Neuron (in vitro differentiated cells): ENCODE measurements at regions not wholly inside any gene's neighbourhood (a gene's known extent, or its start where the extent isn't known, plus 50 kb on each side); places are given as distances from the start of the nearest gene placed in this dataset.

Source experiments
- H2AFZ ChIP-seq: one replicate; pipeline ENCODE4 v1.6.1; 2013; ENCODE audit warnings: low read depth, mild to moderate bottlenecking, inconsistent platforms, low read length, moderate library complexity
- H3K27me3 ChIP-seq: one replicate; pipeline ENCODE4 v1.6.1; 2013; ENCODE audit warnings: low read length; ENCODE audit not compliant: insufficient read depth
- H3K36me3 ChIP-seq: one replicate; pipeline ENCODE4 v1.6.1; 2013; ENCODE audit warnings: low read length; ENCODE audit not compliant: insufficient read depth
- H3K4me1 ChIP-seq: one replicate; pipeline ENCODE4 v1.6.1; 2013; ENCODE audit warnings: low read length; ENCODE audit not compliant: insufficient read depth
- H3K4me3 ChIP-seq: 2 replicates; pipeline ENCODE4 v1.5.1; 2013; ENCODE audit warnings: mild to moderate bottlenecking, low read length, moderate library complexity
- H3K9me3 ChIP-seq: one replicate; pipeline ENCODE4 v1.6.1; 2013; ENCODE audit warnings: low read length

GRCh38 chr10:31739146-31739545 lies 189.5 kb downstream of the ARHGAP12 start:
- H3K27me3 ChIP-seq: no peaks in the 10 kb centered on the region
- H3K9me3 ChIP-seq: no peaks in the 10 kb centered on the region
- no peak overlapping the region for H2AFZ ChIP-seq
- H3K36me3 ChIP-seq: no peaks in the 10 kb centered on the region
- H3K4me3 ChIP-seq: no peak overlapping the region
- no peaks in the 10 kb centered on the region for H3K4me1 ChIP-seq

GRCh38 chr10:31731711-31732110 lies 196.9 kb downstream of the ARHGAP12 start:
- no peak overlapping the region for H3K4me3 ChIP-seq
- H3K27me3 ChIP-seq: no peaks in the 10 kb centered on the region
- H3K4me1 ChIP-seq: peaks cover 11% of the 10 kb centered on the region
- H3K9me3 ChIP-seq: no peaks in the 10 kb centered on the region
- no peak overlapping the region for H2AFZ ChIP-seq
- H3K36me3 ChIP-seq: no peaks in the 10 kb centered on the region

GRCh38 chr10:31730776-31731175 lies 197.9 kb downstream of the ARHGAP12 start:
- Histone ChIP-seq H3K9me3 (no peaks in the 10 kb centered on the region), H3K36me3 (no peaks in the 10 kb centered on the region), H3K4me3 (no peak overlapping the region)

DNA sequence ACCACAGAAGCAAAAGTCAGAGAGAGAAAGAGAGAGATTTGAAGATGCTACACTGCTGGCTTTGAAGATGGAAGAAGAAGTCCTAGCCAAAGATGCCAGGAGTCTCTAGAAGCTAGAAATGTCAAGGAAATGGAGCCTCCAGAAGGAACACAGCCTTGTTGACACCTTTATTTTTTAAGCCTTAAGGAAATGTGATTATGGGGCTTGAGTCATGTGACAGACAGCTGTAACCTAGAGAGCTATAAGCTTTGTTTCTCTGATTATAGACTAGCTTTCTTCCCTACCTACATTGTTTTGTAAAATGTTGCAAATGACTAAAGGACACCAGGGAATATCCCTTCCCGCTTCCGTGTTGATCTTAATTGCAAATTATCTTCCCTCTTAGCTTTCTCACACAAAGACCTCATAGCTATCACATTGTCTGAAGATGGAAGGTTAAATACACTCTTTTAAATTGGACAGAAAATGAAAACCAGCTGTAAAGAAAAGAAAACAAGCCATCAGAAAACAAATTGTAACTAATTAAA lies 199.9 kb downstream of the ARHGAP12 start:
- H2AFZ ChIP-seq: peak overlapping the region; percentile 4
- no peaks in the 10 kb centered on the region for H3K27me3 ChIP-seq
- no peaks in the 10 kb centered on the region for H3K36me3 ChIP-seq
- peaks cover 11% of the 10 kb centered on the region for H3K4me1 ChIP-seq
- no peaks in the 10 kb centered on the region for H3K9me3 ChIP-seq
- no peak overlapping the region for H3K4me3 ChIP-seq

More at GRCh38 chr10:31730776-31731175, 197.9 kb downstream of the ARHGAP12 start:
- H3K4me1 ChIP-seq: peaks cover 11% of the 10 kb centered on the region
- H2AFZ ChIP-seq: no peak overlapping the region
- H3K27me3 ChIP-seq: no peaks in the 10 kb centered on the region

- Histone ChIP-seq H3K4me3 (no peak overlapping the region), H3K27me3 (no peaks in the 10 kb centered on the region), H3K9me3 (no peaks in the 10 kb centered on the region), H3K4me1 (peaks cover 11% of the 10 kb centered on the region), H2AFZ (no peak overlapping the region), H3K36me3 (no peaks in the 10 kb centered on the region)
Observed at GRCh38 chr10:31725436-31725835, 203.2 kb downstream of the ARHGAP12 start.

- H3K27me3 ChIP-seq: no peaks in the 10 kb centered on the region
- no peak overlapping the region for H2AFZ ChIP-seq
- H3K9me3 ChIP-seq: no peaks in the 10 kb centered on the region
- peaks cover 9% of the 10 kb centered on the region for H3K4me1 ChIP-seq
- no peaks in the 10 kb centered on the region for H3K36me3 ChIP-seq
- no peak overlapping the region for H3K4me3 ChIP-seq
Observed at GRCh38 chr10:31724296-31724695, 204.3 kb downstream of the ARHGAP12 start.

GRCh38 chr10:31723106-31723750 lies 205.4 kb downstream of the ARHGAP12 start:
- Histone ChIP-seq H3K4me1 (no peaks in the 10 kb centered on the region), H3K27me3 (no peaks in the 10 kb centered on the region), H2AFZ (no peak overlapping the region)

DNA sequence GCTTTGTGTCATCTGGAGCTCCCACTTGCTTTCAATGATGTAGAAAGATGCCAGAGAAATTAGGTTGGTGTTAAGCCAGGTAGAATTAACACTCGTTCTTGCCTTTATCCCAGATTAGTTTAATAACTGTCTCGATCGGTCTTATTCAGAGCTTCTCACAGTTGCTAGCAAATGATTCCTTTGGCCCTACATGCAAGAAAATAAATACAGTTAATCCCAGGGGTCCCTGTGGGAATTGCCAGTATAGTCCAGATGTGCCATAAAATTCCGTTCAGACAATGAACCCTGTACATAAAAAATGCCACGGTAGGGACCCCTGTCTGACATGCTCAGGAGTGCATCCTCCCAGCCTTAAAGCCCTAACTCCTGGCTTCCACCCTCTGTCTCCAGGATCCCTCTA lies 207.5 kb downstream of the ARHGAP12 start:
- H3K9me3 ChIP-seq: no peaks in the 10 kb centered on the region
- no peaks in the 10 kb centered on the region for H3K4me1 ChIP-seq

More at GRCh38 chr10:31723106-31723750, 205.4 kb downstream of the ARHGAP12 start:
- no peaks in the 10 kb centered on the region for H3K9me3 ChIP-seq
- H3K36me3 ChIP-seq: no peaks in the 10 kb centered on the region
- H3K4me3 ChIP-seq: no peak overlapping the region

DNA sequence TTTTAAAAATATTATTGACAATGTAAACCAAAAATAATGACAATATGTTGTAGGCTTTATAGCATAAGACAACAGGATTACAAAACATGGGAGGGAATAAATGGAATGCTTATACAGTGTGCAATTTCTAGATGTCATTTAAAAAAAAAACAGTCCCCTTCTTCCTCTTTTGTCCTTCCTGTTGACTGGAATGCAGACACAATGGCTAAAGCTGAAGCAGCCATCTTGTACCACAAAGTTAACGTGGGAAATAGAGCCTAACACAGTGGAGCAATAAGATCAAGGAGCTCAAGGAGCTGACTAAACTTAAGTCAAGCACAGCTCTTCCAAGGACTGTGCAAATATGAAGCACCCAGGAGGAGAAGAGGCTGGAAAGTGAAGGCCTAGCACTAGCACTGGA lies 208.1 kb downstream of the ARHGAP12 start:
- Histone ChIP-seq H3K4me1 (no peaks in the 10 kb centered on the region), H3K36me3 (no peaks in the 10 kb centered on the region), H2AFZ (no peak overlapping the region), H3K9me3 (no peaks in the 10 kb centered on the region), H3K27me3 (no peaks in the 10 kb centered on the region), H3K4me3 (no peak overlapping the region)

More for the DNA sequence above, 207.5 kb downstream of the ARHGAP12 start:
- no peaks in the 10 kb centered on the region for H3K27me3 ChIP-seq
- no peak overlapping the region for H2AFZ ChIP-seq
- no peaks in the 10 kb centered on the region for H3K36me3 ChIP-seq
- no peak overlapping the region for H3K4me3 ChIP-seq

- Histone ChIP-seq H3K9me3 (no peaks in the 10 kb centered on the region), H3K4me3 (no peak overlapping the region), H3K4me1 (peaks cover 26% of the 10 kb centered on the region), H3K36me3 (no peaks in the 10 kb centered on the region), H2AFZ (no peak overlapping the region), H3K27me3 (no peaks in the 10 kb centered on the region)
Observed at GRCh38 chr10:31709476-31709875, 219.2 kb downstream of the ARHGAP12 start.

DNA sequence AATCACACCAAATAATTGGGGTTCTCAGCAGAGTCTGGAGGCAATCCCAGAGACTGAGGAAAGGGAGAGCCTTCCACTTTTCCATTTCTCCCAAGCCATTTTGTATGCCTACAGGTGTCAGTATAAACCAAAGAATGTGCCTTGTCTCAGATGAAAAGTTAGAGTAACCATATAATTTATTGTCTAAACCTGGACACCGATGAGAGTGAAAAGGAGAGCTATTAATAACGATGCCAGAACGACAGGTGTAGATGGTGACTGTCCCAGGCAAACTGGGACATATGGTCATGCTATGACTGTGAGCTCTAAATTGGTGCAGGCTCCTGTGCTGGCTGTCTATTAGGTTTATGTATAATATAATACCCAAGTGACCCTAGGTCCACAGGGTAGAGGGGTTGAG lies 219.6 kb downstream of the ARHGAP12 start:
- H3K9me3 ChIP-seq: no peaks in the 10 kb centered on the region
- H3K36me3 ChIP-seq: no peaks in the 10 kb centered on the region
- peaks cover 26% of the 10 kb centered on the region for H3K4me1 ChIP-seq
- H3K4me3 ChIP-seq: no peak overlapping the region
- no peaks in the 10 kb centered on the region for H3K27me3 ChIP-seq
- no peak overlapping the region for H2AFZ ChIP-seq

DNA sequence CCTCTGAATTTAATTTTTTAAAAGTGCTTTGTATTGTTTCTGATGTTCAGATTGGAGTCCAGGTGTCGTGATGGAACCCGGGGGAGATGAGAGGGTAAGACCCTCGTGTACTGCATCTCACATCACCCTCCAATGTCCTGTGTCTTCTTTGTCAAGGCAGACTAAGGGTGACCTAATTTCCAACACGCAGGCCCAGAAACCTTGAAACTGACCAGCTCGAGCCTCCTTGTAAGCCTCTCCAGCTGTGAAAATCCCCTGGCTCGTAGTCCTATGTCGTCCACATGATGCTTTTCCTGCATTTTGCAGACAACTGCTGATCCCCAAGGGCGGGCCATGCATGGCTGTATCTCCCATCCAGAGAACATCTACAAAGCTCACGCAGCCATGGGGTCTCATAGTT lies 220.2 kb downstream of the ARHGAP12 start:
- Histone ChIP-seq H3K27me3 (no peaks in the 10 kb centered on the region), H3K36me3 (no peaks in the 10 kb centered on the region), H3K9me3 (peaks cover 2% of the 10 kb centered on the region), H3K4me3 (peak overlapping the region; percentile 38), H2AFZ (peak overlapping the region; percentile 85), H3K4me1 (peaks cover 26% of the 10 kb centered on the region)

DNA sequence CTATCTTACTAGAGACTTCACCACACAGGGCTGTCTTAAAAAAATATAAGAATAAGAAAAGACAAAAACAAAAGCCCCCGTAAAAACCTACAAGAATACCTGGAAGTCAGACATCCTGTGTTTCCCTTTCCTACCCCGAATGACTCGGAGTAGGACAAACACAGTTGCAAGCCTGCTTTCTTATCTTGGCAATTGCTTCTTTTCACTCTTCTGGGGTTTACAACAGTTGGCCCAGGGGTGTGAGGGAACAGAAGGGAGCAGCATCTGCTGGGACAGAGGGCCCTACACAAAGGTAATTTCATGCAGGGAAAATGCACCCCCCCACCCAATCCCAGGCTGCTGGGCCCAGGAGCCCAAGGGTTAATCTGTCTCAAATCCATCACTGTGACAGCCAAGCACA lies 220.6 kb downstream of the ARHGAP12 start:
- Histone ChIP-seq H3K27me3 (no peaks in the 10 kb centered on the region), H3K4me1 (peaks cover 26% of the 10 kb centered on the region), H3K9me3 (peaks cover 4% of the 10 kb centered on the region), H2AFZ (peak overlapping the region; percentile 85), H3K36me3 (no peaks in the 10 kb centered on the region), H3K4me3 (peak overlapping the region; percentile 38)
